GM18868 (cell line): ENCODE measurements at regions not wholly inside any gene's neighbourhood (a gene's known extent, or its start where the extent isn't known, plus 50 kb on each side); places are given as distances from the start of the nearest gene placed in this dataset.
"Not testable (repeated sequence)": the region's sequence is repeated elsewhere in the genome, so short reads cannot be mapped to it uniquely, and the experiment has no call there.

Experiments
- ATAC-seq: cut with Tn5 transposase; IDR thresholded peaks from one replicate; pipeline ENCODE4 v1.9.1; 2021; ENCODE audit warnings: mild to moderate bottlenecking, moderate library complexity; ENCODE audit not compliant: unreplicated experiment

DNA sequence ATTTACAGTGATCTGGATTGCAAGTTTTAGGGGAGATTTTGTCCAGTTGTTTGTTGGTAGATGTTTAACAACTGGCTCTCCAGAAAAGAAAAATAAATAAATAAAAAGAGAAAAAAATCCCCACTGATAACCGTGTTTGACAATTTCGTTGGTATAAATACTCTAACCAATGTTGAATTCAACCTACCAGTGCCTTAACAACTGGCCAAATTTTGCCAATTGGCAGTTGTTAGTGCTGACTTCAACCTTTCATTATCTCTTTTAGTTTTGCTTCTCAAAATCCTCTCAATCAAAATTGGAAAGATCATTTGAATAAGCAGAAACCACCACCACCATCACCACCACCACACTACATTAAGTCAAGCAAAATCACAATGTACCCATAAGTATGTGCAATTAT, 490.3 kb downstream of the PIK3C3 start:
- no peak for ATAC-seq

DNA sequence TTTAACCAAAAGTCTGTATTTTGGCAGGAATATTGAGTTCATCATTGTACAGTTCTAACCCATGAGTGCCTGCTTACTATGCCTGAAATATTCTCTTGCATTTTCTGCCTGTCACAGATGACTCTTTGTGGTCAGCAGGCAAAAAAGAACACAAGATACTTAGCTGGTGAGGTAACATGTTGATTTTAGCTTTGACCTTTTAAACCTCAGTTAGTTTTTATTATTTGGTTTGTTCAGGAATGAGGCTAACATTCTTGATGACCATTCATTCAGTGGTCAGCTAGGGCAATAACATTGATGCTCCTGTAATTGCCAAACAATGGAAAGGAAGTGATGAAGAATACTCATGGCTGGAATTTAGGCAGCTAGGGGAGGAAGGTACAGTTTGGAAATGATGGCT, 491.2 kb downstream of the PIK3C3 start:
- ATAC-seq: no peak

DNA sequence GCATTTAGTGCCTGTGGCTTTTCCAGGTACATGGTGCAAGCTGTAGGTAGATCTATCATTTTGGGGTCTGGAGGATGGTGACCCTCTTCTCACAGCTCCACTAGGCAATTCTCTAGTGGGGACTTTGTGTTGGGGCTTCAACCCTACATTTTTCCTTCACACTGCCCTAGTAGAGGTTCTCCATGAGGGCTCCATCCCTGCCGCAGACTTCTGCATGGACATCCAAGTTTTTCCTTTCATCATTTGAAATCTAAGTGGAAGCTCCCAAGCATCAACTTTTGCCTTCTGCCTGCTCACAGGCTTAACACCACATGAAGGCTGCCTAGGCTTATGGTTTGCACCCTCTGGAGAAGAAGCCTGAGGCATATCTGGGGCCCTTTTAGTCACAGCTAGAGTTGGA, 492.7 kb downstream of the PIK3C3 start:
- no peak for ATAC-seq

DNA sequence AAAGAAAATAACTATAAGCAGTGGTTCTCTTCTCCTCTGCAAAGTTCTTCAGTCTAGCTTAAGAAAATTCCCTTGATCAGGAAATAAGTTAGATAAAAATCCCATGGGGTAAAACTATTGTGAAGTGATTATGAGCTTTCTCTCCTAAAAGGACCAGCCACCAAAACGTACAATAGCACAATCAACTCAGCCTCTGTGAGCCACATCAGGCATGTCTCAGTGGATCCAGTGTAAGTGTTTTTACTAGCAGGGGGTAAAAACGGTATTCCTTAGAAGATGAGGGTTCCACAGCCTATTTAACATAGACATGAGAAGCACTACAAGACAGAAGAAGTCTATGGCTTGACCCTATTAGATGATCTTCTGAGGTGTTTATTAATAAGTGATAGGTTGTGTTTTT, 503.2 kb downstream of the PIK3C3 start:
- no peak for ATAC-seq

DNA sequence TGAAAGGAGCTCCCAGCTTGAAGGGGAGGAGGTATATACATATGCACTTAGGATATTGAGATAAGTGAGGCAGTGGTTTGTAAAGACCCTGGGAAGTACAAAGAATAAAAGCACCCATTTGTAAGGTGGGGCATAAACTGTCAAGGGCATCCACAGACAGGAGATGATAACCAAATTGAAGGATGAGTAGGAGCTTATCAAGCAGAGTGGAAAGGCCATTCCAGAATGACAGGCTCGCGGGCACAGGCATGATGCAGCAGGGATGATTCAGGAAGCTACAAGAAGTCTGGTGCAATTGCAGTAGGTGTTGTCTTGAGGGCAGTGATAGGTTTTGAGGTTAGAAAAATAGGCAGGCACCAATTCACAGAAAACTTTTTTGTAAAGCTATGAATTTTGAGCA, 504.8 kb downstream of the PIK3C3 start:
- ATAC-seq: no peak

DNA sequence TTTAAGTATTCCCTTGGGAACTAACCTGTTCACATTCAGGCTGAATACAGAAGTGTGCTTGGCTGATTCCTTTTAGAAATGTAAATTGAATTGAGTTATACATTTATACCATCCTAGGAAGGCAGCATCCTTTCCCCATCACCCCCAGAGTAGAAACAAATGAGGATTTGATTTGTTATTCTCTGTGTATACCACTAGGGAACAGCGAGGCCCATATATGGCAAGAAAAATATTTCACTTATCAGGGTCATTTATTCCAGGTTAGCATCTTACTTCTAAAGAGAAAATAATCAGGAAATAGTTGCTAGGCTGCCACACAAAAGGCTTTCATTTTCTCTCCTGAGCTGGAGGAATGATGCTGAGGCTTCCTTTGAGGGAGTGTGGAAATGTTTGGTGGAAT, 516.9 kb downstream of the PIK3C3 start:
- ATAC-seq: no peak

DNA sequence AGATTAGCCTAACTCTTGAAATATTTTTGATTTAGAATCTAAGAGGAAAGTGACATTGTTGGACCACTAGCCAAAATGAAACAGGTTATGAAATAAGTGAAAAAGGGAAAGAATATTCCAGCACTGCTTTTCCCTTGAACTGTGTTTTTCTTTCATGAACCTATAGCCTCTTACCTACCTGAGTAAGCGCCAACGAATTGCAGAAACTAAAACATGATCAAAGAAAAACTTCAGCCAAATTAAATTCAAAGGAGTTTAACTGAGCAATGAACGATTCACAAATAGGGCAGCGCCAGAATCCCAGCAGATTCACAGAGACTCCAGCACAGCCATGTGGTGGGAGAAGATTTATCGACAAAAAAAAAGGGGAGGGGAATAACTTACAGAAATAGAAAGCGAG, 518.6 kb downstream of the PIK3C3 start:
- no peak for ATAC-seq

DNA sequence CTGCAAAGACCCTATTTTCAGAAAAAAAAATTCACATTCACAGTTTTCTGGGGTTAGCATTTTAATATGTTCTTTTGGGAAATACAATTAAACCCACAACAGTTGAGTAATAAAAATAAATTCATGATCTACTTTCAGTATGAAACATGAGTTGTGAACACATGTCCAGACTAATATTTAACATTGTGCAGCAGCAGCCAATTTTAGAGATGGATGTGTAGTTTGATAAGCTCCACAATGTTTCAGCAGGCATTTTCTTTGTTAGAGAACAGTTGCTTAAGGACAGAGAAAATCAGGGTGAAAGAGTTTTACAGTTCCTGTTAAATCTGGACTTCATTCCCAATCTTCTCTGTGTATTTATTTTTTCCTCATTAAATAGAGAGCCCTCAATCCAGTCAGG, 519.5 kb downstream of the PIK3C3 start:
- no peak for ATAC-seq

DNA sequence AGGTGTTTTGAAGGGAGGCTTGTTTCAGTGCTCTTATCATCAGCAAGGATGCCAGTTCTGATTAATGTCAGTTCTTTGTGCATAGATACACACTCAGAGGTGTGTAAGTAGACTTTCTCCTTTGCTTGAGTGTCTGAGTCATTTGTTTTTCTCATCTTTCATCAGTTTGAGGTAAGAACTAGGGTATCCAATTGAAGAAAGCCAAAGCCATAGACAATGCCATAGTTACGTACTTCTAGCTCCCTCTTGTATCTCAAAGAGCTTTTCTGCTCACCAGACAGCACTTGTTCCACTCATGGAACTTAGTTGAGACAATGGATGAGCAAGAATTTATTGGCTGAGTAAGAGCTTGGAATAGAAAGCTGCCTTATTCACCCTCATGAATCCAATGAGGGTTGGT, 520.1 kb downstream of the PIK3C3 start:
- ATAC-seq: no peak

DNA sequence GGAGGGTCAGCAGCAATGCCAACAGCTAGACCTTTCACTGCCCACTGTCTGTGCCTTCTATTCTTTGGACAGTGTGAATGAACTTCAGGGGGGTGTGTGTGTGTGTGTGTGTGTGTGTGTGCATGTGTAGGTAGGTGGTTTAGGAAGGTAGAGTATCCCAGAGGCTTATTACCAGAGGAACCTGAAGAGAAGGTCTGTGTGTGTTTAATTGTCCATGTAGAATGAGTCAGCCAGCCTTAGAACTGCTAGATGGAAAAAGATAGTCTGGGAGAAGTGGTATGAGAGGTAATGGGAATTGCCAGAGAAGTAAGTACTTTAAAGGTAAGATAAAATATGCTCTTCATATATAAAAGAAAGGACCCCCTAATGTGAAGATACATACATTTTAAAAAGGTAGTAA, 522.2 kb downstream of the PIK3C3 start:
- no peak for ATAC-seq

DNA sequence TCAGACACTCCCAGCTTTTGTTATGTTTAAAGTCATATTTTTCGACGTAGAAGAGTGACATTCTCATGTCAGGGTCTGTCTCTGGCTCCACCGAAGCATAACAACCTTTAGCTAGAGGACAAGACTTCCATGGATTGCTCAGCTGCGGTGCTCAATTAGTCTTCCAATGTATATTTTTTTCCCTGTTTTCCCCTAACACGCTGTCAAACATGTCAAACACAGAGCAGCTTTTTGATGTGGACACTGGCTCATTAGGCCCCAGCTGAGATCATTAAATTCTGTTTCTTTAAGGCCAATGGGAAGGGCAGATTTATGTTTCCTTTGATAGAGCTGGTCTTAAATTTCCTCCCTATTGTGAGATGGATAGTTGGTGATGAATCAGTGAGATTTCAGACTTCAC, 525.4 kb downstream of the PIK3C3 start:
- no peak for ATAC-seq

DNA sequence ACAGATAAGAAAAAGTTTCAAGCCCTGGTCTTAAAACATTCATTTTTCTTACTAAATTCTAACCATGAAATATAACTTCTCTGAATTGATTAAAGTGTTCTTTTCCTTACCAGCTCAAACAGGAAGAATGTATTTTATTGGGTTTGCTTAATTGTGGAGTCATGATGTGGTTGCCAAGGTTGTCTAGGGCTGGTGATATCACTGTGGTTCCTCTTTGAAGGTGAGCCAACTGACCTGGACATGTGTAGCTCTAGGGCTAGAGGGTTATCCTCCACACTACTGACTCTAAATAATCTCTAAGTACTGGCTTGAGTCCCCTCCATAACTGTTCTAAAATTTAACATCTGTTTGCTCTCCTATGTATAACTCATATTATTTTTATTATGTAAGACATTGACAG, 529.6 kb downstream of the PIK3C3 start:
- ATAC-seq: no peak

DNA sequence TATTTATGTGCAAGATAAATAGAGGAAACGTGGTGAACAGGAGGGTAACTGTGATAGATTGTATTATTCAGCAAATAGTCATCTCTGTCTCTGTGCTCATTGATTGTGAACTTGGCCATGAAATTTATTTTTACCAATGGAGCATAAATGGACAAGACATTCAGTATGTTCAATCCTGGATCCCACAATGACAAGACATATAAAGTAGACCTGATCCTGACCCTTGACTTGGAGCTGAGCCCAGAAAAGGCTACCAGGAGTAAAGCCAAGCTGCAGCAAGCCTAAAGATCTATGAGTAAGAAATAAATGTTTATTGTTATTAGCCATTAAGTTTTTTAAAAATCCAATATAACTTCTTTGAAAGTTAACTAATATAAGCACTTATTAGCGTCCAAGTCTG, 531.2 kb downstream of the PIK3C3 start:
- no peak for ATAC-seq

DNA sequence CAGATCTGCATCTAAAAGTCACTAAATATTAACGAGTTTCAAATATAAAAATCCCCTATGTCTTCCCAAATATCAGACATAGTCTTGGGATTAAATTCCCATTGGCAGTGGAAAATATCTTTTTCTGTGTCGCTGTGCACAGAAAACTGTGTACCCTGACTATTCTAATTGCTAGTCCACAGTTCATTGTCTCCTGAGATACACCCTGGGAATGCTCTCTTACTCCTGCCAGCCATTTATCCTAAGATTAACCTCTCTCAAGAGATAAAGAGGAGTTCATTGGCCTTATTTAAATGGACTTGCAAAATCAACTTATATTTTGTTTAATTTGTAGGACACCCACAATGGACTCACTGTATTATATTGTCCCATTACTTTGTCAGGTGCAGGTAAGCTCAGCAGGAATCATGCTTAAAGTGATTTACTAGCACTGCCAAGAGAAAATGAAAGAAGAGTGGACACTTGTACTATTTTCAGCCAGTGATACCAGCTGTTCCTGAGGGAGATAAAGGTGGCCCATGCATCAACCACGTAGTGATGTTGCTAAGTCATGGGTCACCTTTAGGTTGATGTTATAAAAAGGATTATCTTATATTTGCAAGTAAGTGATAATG, 553.8 kb downstream of the PIK3C3 start:
- no peak for ATAC-seq

DNA sequence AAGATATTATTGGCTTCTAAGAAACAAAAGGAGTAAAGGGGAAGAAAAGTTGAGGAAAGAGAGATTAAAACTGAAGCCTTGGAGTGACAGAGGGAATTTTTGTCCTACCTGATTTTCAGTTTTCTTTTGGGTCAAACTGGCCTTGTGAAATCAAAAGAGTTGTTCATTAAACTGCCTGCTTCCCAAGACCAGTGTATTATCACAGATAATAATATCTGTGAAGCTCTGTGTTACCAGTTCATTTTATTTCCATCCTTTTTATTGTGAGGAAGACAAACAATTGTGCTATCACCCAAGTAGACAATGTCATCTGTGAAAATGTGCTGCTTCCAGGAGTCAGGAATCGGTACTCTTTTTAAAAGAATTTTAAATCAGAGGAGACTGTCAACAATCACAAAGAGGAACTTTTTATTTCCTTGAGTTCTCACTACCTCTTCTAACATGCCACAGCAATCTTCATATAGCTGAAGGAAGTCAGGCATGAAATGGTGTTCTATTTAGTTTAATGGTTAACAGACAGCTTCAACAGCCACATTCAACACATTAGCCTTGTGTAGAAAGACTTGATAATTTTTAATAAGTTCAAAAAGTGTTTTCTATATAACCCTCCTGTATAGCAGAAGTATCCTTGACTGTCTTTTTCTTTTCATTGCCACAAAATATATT, 554.8 kb downstream of the PIK3C3 start:
- no peak for ATAC-seq

DNA sequence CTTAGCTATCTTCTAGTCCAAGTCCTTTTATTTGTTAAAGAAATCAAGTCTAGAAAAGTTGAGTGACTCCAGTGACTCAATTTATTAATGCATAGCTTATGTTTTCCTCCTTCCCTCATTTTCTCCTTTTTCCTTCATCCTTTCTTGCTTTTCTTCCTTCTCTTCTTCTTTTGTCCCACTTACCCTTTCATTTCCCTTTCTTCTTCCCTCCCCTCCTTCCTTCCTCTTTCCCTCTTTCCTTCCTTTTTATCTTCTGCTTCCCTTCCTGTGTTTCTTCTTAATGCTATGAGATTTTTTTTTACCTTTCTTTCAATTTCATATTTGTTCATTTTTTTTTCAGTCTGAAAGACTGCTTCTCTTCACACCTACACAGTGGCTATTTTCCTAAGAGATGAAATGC, 555.5 kb downstream of the PIK3C3 start:
- ATAC-seq: no peak

DNA sequence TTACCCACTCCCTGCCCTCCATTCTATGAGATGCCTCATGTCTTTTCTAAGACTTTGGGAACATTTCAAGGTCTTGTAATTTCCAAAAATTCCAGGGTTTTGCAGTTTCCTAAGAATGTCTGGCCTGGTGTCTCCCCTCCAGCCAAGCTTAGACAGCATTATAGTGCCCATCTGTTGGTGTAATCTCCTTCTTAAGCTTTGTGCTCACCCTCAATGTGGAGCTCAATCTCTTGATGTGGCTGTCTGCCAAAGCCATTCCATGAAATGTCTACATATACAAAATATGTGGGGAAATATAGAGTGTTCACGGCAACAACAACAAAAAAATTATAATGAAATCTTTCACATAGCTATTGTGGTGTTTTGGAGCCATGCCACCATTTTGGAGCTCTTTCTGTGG, 558.4 kb downstream of the PIK3C3 start:
- ATAC-seq: no peak

DNA sequence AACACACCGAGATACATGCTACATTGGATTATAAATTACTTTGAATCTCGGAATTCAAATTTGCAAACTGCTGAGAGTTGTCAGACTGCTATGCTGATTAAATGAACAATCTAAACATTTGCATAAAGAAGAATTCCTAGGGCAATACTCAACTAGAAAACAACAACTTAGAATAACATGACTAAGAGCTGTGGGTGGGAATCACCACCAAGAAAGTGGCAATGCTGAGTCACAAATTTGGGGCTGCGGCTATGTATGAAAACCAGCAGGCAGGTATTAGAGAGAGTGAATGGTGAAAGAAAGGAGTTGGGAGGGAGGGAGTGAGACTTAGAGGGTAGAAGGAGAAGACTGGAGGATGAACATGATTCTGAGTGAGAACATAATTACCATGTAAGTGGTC, 559.5 kb downstream of the PIK3C3 start:
- no peak for ATAC-seq

DNA sequence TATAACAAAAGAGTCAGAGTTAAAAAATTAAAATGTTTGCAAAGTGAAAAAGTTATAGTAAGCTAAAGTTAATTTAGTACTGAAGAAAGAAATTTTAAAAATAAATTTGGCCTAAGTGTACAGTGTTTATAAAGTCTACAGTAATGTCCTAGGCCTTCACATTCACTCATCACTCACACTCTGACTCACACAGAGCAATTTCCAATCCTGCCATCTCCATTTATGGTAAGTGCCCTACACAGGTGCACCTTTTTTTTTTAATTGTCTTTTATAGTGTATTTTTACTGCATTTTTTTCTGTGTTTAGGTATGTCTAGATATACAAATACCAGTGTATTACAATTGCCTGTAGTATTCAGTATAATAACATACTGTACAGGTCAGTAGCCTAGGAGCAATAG, 562.9 kb downstream of the PIK3C3 start:
- no peak for ATAC-seq

DNA sequence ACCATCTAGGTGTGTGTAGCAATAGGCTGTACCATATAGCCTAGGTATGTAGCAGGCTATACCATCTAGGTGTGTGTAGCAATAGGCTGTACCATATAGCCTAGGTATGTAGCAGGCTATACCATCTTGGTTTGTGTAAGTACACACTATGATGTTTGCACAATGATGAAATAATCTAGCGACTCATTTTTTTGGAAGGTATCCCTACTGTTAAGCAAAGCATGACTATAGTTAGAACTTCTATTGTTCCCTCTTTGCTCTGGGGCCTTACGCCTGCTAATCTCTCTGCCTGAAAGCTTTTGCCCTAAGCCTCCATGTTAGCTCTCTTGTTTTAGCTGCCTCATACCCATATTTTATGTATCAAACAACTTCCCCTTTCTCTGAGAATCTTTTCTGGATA, 563.3 kb downstream of the PIK3C3 start:
- ATAC-seq: not testable (repeated sequence)

DNA sequence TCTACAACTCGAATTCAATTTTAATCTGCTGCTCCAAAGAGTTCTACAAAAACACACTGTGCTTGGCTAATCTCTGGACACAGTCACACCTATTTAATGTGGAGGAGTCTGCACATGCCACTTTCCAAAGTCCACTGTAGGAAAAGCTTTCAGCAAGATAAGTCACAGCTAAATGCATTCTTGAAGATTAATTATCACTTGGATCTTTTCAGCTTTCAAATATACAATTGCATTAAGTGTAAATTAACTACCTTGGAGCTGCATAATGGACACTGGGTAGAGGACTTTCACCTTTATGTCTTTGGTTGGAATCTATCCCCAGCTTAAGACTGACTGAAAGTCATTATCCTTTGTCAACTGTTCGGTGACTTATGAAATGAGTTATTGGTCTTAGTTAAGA, 565.1 kb downstream of the PIK3C3 start:
- no peak for ATAC-seq

DNA sequence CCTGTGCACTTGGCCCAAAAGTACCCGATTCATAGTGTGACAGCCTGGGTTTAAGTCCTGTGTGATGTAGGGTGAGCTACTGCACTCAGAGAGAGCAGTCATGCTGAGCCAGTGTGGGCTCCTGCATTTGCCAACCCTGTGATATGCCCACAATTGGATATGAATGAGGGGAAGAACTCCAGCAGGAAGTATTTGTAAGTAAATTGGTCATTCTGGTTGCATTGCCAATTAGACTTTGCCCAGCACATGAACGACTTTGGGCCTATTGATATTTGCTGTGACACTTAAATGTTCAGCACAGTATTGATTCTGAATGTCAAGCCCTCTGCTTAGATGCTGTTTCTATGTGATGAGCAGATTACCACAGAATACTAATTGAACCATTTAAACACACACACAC, 570.9 kb downstream of the PIK3C3 start:
- ATAC-seq: no peak

DNA sequence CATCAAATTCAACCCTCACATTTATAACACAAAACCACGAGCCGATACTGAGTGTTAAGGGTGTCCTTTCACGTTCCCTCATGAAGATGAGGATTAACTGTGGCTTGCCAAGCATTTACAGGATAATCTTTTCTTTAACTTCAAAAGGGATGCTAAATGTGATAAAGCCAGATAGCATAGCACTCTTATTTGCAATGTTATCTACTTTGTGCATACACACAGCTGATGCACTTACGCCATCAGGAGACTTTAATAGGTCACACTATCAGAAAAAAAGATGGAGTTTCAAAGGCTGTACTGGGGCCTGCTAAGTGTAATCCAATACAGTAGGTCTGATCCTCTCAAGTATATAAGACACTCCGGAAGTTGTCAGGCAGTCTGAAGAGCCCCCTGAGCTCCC, 572.7 kb downstream of the PIK3C3 start:
- no peak for ATAC-seq
